ENCODE measurements at regions not wholly inside any gene's neighbourhood (a gene's known extent, or its start where the extent isn't known, plus 50 kb on each side); places are given as distances from the start of the nearest gene placed in this dataset.

DNA sequence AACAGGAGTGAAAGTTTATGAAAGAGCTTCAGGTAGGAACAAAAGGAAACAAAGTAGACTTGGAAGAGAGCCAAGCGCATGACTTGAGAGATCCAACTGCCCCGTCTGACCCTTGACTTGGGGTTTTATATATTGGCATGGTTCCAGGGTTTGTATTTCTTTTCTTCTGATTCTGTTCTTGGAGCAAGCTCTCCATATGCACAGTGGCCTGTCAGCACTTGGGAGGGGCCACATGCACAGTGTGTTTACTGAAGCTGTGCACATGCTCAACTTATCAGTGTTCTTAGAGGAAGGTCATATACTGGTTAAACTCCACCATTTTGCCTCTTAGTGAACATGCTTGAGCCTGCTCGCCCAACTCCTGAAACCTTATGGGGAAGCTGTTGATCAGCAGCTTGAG lies 953.7 kb downstream of the TFAP2A start:
- DNase-seq = no peak
- in situ Hi-C loops (cut with HindIII; ENCODE audit: low pct_ligation_motif_present, low pct_unique_long_range_greater_than_20kb, low sequenced_read_pairs) = no loop called here

DNA sequence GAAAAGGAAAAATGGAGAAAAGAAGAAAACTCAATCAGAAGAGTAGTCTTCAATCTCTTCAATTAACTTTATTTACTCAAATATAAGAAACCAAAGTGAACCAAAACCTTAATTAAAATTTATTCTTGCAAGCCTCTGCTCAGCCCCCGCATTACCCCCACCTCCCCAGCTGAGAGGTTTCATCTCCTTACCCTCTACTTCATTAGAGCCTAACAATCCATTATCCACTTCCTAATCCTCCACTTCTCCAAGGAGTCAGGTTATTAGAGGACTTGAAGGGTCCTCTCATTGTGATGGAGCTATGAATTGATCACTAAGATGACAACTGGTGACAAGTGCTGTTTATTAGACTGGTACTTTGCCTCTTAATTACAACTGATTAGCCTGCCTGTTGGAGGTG lies 956.5 kb downstream of the TFAP2A start:
- in situ Hi-C loops (cut with HindIII; ENCODE audit: low pct_ligation_motif_present, low pct_unique_long_range_greater_than_20kb, low sequenced_read_pairs) = no loop called here
- DNase-seq = no peak

DNA sequence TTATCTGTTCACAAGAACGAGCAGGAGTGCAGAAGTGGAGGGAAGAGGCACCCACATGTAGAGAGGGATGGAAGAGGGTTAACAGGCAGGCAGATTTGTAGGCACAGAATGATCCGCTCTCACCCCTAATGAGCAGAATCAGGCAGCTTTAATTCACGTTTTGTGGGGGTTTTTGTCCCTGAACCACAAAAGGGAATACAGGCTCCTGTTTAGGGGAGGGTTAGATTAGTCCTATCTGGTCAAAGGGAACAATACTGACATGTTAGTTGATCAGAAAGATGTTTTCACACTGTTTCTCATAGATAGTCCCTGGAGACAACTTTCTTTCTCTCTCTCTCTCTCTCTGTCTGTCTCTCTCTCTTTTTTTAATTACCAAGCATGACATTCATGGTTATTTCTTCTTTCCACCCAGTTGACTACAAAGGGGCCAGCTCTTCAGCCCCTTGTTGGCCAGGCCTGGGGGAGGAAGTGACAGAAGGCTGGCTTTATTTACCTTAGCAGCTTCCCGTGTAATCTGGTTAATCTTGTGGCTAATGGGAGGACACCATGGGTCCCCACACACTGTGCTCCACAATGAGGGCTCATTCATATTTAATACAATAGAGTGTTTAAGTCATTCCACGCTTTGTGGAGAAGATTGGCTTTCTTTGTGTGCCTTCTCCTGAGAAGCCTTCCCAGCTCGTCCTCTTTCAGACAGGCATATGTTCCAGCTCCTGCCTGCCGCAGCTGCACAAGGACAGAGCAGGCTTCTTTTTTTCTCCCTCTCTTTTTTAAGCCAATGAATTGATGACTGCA lies 958.8 kb downstream of the TFAP2A start:
- in situ Hi-C loops (cut with HindIII; ENCODE audit: low pct_ligation_motif_present, low pct_unique_long_range_greater_than_20kb, low sequenced_read_pairs) = no loop called here

GRCh38 chr6:9439621-9440330 lies 975.1 kb downstream of the TFAP2A start:
- DNase-seq = no peak
- in situ Hi-C loops (cut with HindIII; ENCODE audit: low pct_ligation_motif_present, low pct_unique_long_range_greater_than_20kb, low sequenced_read_pairs) = no loop called here

More for the DNA sequence above, 958.8 kb downstream of the TFAP2A start:
- no peak for DNase-seq

DNA sequence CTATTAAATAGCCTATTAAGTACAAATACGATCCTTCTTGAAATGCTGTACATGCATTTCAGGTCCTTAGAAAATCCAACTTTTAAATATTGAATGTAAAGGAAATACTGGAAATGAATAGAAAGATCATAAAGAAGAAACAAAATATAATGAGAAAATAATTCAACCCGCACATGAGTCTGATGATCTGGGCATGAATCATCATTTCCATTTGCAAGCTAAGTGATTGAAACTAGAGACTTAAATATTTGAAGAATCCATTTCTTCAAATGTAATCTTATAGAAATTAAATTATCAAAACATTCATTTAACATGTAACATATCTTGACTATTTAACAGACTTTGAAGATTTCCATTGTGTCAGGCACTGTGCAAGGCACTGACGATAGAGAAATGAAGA lies 977.0 kb downstream of the TFAP2A start:
- no peak for DNase-seq
- in situ Hi-C loops (cut with HindIII; ENCODE audit: low pct_ligation_motif_present, low pct_unique_long_range_greater_than_20kb, low sequenced_read_pairs) = no loop called here

- DNase-seq = no peak
- in situ Hi-C loops (cut with HindIII; ENCODE audit: low pct_ligation_motif_present, low pct_unique_long_range_greater_than_20kb, low sequenced_read_pairs) = no loop called here
Measured at GRCh38 chr6:9435281-9435680, 979.6 kb downstream of the TFAP2A start.

- in situ Hi-C loops (cut with HindIII; ENCODE audit: low pct_ligation_motif_present, low pct_unique_long_range_greater_than_20kb, low sequenced_read_pairs) = no loop called here
- DNase-seq = no peak
Measured at GRCh38 chr6:9431945-9432344, 982.9 kb downstream of the TFAP2A start.

DNA sequence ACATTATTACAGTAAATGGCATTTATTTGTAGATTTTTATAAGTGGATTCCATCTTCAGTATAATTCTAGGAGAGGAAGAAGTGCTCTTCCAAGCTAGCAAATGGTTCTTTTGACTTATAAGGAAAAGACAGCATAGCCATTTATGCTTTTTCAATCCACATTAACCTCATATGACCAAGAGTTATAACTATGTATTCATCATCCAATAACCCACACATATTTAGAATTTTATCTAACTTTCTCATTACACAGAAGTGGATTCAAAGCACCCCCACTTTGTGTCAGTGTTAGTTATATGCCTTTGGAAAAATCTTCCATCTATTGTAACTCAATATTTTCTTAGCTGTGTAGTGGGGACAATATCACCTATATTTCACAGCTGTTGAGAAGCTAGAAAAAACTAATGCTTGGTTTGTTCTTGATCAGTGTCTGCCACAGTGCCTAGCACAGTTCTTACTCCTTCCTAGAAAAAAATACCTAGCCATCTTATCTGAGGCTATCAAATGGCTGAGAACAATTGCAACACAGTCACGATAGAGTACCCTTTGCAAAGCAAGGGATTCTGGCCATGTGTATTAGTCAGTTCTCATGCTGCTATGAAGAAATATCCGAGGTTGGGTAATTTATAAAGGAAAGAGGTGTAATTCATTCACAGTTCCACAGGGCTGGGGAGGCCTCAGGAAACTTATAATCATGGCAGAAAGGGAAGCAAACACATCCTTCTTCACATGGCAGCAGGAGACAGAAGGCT lies 986.3 kb downstream of the TFAP2A start:
- in situ Hi-C loops (cut with HindIII; ENCODE audit: low pct_ligation_motif_present, low pct_unique_long_range_greater_than_20kb, low sequenced_read_pairs) = no loop called here
- no peak for DNase-seq

DNA sequence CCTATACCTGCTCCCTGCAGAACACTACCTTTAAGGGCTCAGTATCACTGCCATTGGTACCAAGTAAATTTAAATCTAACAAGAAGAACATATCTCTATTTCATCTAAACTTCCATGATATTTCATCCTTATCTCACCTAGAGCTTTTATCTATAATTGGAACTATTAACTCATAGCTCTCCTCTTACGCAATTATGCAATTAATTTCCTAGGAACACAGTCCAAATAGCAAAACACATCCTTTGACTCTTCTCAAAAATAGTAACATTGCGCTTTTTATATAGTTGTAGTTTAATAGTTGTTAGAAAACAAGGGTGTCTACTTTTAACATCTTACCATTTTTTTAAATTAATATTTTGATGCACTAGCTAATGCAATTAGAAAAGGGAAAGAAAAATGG lies 986.8 kb upstream of the SLC35B3 start:
- in situ Hi-C loops (cut with HindIII; ENCODE audit: low pct_ligation_motif_present, low pct_unique_long_range_greater_than_20kb, low sequenced_read_pairs) = no loop called here
- DNase-seq = no peak

DNA sequence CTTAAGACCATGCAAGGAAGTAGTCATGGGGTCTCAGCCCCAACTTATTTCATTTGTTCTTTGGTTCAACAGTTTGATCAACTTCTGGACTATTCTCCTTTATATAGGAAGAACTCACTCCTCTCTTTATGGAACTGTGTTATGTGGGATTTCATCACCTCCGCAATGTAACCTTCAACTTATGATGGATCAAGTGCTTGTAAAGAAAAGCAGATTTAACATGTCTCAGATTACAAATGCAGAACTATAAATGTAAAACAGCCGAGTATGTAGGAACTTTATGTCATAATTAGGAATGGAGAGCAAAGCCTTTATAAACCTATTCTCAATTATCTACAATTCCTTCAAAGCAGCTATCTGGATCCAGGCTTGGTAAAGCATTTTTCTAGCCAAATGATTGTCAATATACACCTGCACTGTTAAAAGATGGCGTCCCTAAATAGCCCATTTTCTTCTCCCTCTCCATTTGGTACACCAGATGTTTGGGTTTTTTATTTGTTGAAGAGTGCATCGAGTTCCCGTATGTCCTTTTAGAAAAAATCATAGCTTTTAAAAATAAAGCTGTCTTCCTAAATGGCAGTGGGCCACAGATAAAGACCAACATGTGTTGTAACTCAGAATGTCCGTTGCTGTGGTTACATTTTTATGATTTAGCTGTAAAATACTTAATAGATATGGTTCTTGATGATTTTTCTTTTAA lies 985.1 kb upstream of the SLC35B3 start:
- no peak for DNase-seq
- in situ Hi-C loops (cut with HindIII; ENCODE audit: low pct_ligation_motif_present, low pct_unique_long_range_greater_than_20kb, low sequenced_read_pairs) = no loop called here

DNA sequence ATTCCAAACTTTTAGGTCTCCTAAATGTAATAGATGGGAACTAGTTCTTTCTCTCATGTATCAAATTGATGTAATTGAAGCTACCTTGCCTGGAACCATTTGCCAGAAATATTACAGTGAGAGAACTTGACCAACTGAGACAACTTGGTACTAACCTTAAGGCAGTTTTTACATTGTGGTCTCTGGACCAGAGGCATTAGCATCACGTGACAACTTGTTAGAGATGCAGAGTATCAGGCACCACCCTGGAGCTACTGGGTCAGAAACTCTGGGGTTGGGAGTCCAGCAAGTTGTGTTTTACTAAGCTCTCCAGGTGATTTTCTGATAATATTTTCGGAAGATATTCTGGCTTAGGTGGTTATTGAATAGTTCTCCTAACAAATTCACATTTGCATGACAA lies 982.1 kb upstream of the SLC35B3 start:
- DNase-seq = no peak
- in situ Hi-C loops (cut with HindIII; ENCODE audit: low pct_ligation_motif_present, low pct_unique_long_range_greater_than_20kb, low sequenced_read_pairs) = no loop called here

GRCh38 chr6:9412951-9413559 lies 977.7 kb upstream of the SLC35B3 start:
- peak; percentile 39 for DNase-seq
- in situ Hi-C loops (cut with HindIII; ENCODE audit: low pct_ligation_motif_present, low pct_unique_long_range_greater_than_20kb, low sequenced_read_pairs) = no loop called here

DNA sequence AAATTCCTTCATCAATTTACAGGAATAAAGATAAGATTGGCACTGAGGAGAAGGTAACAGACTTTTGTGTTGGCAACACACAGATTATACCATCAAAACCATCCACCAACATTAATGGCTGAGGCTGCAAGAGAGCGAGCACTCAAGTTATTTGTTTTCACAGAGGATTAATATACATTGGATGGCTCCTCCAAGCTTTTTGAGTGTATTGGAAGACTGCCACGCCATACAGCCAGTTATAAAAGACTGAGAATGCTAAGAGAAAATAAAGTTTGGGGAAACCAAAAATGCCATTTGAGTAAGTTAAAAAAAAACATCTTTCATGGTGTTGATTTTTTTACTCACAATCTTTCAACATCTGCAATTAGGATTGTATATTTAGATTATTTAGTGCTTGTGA lies 973.8 kb upstream of the SLC35B3 start:
- no peak for DNase-seq
- in situ Hi-C loops (cut with HindIII; ENCODE audit: low pct_ligation_motif_present, low pct_unique_long_range_greater_than_20kb, low sequenced_read_pairs) = no loop called here

GRCh38 chr6:9408402-9409117 lies 973.2 kb upstream of the SLC35B3 start:
- no peak for DNase-seq
- in situ Hi-C loops (cut with HindIII; ENCODE audit: low pct_ligation_motif_present, low pct_unique_long_range_greater_than_20kb, low sequenced_read_pairs) = no loop called here

GRCh38 chr6:9405825-9406224 lies 970.5 kb upstream of the SLC35B3 start:
- DNase-seq = no peak
- in situ Hi-C loops (cut with HindIII; ENCODE audit: low pct_ligation_motif_present, low pct_unique_long_range_greater_than_20kb, low sequenced_read_pairs) = no loop called here

- in situ Hi-C loops (cut with HindIII; ENCODE audit: low pct_ligation_motif_present, low pct_unique_long_range_greater_than_20kb, low sequenced_read_pairs) = no loop called here
- DNase-seq = peak; percentile 45
Measured at GRCh38 chr6:9405369-9405768, 970.0 kb upstream of the SLC35B3 start.

- in situ Hi-C loops (cut with HindIII; ENCODE audit: low pct_ligation_motif_present, low pct_unique_long_range_greater_than_20kb, low sequenced_read_pairs) = no loop called here
- DNase-seq = no peak
Measured at GRCh38 chr6:9404351-9405146, 969.2 kb upstream of the SLC35B3 start.
